GM12878 (cell line): ENCODE measurements at regions not wholly inside any gene's neighbourhood (a gene's known extent, or its start where the extent isn't known, plus 50 kb on each side); places are given as distances from the start of the nearest gene placed in this dataset.

Source experiments
- ATAC-seq: fragments of 200-7000 bp; cut with Tn5 transposase; 3 replicates; pipeline ENCODE4 v1.9.1; 2020; ENCODE audit warnings: mild to moderate bottlenecking, moderate library complexity
- BruUV-seq: library from RNA; stranded (reverse); fragments of 400-500 nt; replicated peaks from 2 replicates; lab custom pipeline; 2021; lab: Mats Ljungman, UMichigan
- CTCF ChIA-PET: fragments of 300-600 bp; sonication (Branson Sonifier 250); formaldehyde crosslinking; extraction: SDS; loops from one replicate; lab custom pipeline; 2021; ENCODE audit warnings: inconsistent platforms; lab: Yijun Ruan, JAX
- POLR2A ChIA-PET: fragments of 350-600 bp; formaldehyde crosslinking; extraction: SDS; loops from one replicate; lab custom pipeline; 2021; ENCODE audit warnings: inconsistent platforms; lab: Charles Lee
- RAD21 ChIA-PET: fragments of 300-600 bp; sonication (Branson Sonifier 250); formaldehyde crosslinking; loops from one replicate; lab custom pipeline; 2023; ENCODE audit warnings: antibody characterized with exemption; ENCODE audit not compliant: unreplicated experiment; lab: Charles Lee
- SMC1A ChIA-PET: fragments of 300-600 bp; sonication (Branson Sonifier 250); formaldehyde crosslinking; loops from one replicate; lab custom pipeline; 2023; ENCODE audit not compliant: unreplicated experiment, uncharacterized antibody; lab: Charles Lee
- DNase-seq: peaks from one replicate; pipeline ENCODE4 v3.0.0-alpha.2; 2011; ENCODE audit warnings: low read depth, low spot score
- FAIRE-seq: peaks from 3 replicates; lab custom pipeline; 2011; peaks lifted over from hg19 to GRCh38; lab: Jason Lieb, UNC
- H2AFZ ChIP-seq: 2 replicates; pipeline ENCODE4 v1.6.0; 2011; ENCODE audit warnings: low read depth, low read length, control low read depth; ENCODE audit not compliant: control insufficient read depth
- H3K27ac ChIP-seq: 2 replicates; pipeline ENCODE4 v1.5.1; 2011; ENCODE audit warnings: control low read depth; ENCODE audit not compliant: control insufficient read depth, insufficient read depth
- H3K27me3 ChIP-seq, 2 experiments: replicated peaks in 1 of 2; 2 replicates each; pipeline versions ENCODE4 v1.6.0 to v1.6.1; 2011; ENCODE audit warnings: low read length in 1 of 2; ENCODE audit not compliant: control insufficient read depth in 2 of 2, insufficient read depth in 2 of 2
- H3K36me3 ChIP-seq, 2 experiments: 2 replicates each; pipeline ENCODE4 v1.5.1; 2011; ENCODE audit warnings: low read length in 1 of 2; ENCODE audit not compliant: control insufficient read depth in 2 of 2, insufficient read depth in 2 of 2
- H3K4me1 ChIP-seq: 2 replicates; pipeline ENCODE4 v1.6.1; 2011; ENCODE audit warnings: mild to moderate bottlenecking, low read length, moderate library complexity, mixed read lengths; ENCODE audit not compliant: control insufficient read depth, insufficient read depth
- H3K4me2 ChIP-seq: 2 replicates; pipeline ENCODE4 v1.6.0; 2011; ENCODE audit warnings: control low read depth; ENCODE audit not compliant: control insufficient read depth, insufficient read depth
- H3K4me3 ChIP-seq: fragments of 200-600 bp; sonication (generic); 2 replicates; pipeline ENCODE4 v1.5.1; 2016
- H3K79me2 ChIP-seq: 2 replicates; pipeline ENCODE4 v1.6.0; 2011; ENCODE audit warnings: low read length; ENCODE audit not compliant: control insufficient read depth, insufficient read depth
- H3K9ac ChIP-seq: 2 replicates; pipeline ENCODE4 v1.8.0; 2011; ENCODE audit warnings: low read length, control low read depth, mixed read lengths; ENCODE audit not compliant: control insufficient read depth, insufficient read depth
- H3K9me3 ChIP-seq: replicated peaks from 3 replicates; pipeline ENCODE4 v1.5.1; 2011; ENCODE audit warnings: mild to moderate bottlenecking, low read length; ENCODE audit not compliant: control insufficient read depth, insufficient read depth
- H4K20me1 ChIP-seq: 2 replicates; pipeline ENCODE4 v1.6.0; 2011; ENCODE audit not compliant: control insufficient read depth, insufficient read depth
- BCL11A ChIP-seq: IDR thresholded peaks from 2 replicates; pipeline ENCODE4 v1.6.1; 2011; ENCODE audit warnings: low read depth, low read length
- BMI1 ChIP-seq: fragments of 450-650 bp; IDR thresholded peaks from 2 replicates; pipeline ENCODE4 v1.6.1; 2016; ENCODE audit warnings: mild to moderate bottlenecking, moderate library complexity, borderline replicate concordance
- CBX3 ChIP-seq: fragments of 200-600 bp; sonication (generic); IDR thresholded peaks from 2 replicates; pipeline ENCODE4 v1.6.1; 2016; ENCODE audit warnings: low read depth, borderline replicate concordance
- CREB1 ChIP-seq: IDR thresholded peaks from 2 replicates; pipeline ENCODE4 v1.6.1; 2012; ENCODE audit warnings: low read depth, mild to moderate bottlenecking, inconsistent platforms
- CTCF ChIP-seq, 3 experiments: IDR thresholded peaks in 2 of 3; conservative IDR thresholded peaks in 1 of 3; 2 replicates each; pipeline ENCODE4 v1.5.1; 2011; ENCODE audit warnings: low read depth in 3 of 3, low read length in 3 of 3, mild to moderate bottlenecking in 3 of 3, control low read depth in 2 of 3, moderate library complexity in 2 of 3, inconsistent platforms in 1 of 3, mixed read lengths in 1 of 3; ENCODE audit not compliant: control insufficient read depth in 2 of 3, insufficient read depth in 1 of 3; ENCODE audit errors: extremely low read depth in 1 of 3
- E2F4 ChIP-seq: IDR thresholded peaks from 2 replicates; pipeline ENCODE4 v1.6.1; 2012; ENCODE audit warnings: low read depth, low read length, improper control_type of control experiment
- E4F1 ChIP-seq: fragments of 450-650 bp; IDR thresholded peaks from 2 replicates; pipeline ENCODE4 v1.6.1; 2018; ENCODE audit warnings: borderline replicate concordance, mild to moderate bottlenecking; ENCODE audit not compliant: partially characterized antibody
- IRF3 ChIP-seq: fragments of 450-650 bp; IDR thresholded peaks from 2 replicates; pipeline ENCODE4 v1.6.1; 2014; ENCODE audit warnings: mild to moderate bottlenecking
- NBN ChIP-seq: fragments of 450-650 bp; IDR thresholded peaks from 2 replicates; pipeline ENCODE4 v1.6.1; 2016
- PAX5 ChIP-seq: IDR thresholded peaks from 2 replicates; pipeline ENCODE4 v1.6.1; 2011; ENCODE audit warnings: low read depth, low read length, borderline replicate concordance
- PAX8 ChIP-seq: fragments of 450-650 bp; IDR thresholded peaks from 2 replicates; pipeline ENCODE4 v1.6.1; 2017; ENCODE audit warnings: mild to moderate bottlenecking, moderate library complexity
- SIN3A ChIP-seq: IDR thresholded peaks from 2 replicates; pipeline ENCODE4 v1.6.1; 2012; ENCODE audit warnings: low read depth, low read length, improper control_type of control experiment
- SMARCA5 ChIP-seq: fragments of 450-650 bp; IDR thresholded peaks from 2 replicates; pipeline ENCODE4 v1.6.1; 2017; ENCODE audit warnings: mild to moderate bottlenecking
- ZSCAN29 ChIP-seq: fragments of 450-650 bp; IDR thresholded peaks from 2 replicates; pipeline ENCODE4 v1.6.1; 2017; ENCODE audit warnings: mild to moderate bottlenecking, moderate library complexity
- WGBS: methylation state at CpG from one replicate; pipeline ENCODE4 v1.1.6; 2016; ENCODE audit warnings: low lambda C conversion rate; ENCODE audit not compliant: insufficient replicate concordance, insufficient coverage; ENCODE audit errors: missing lambda C conversion rate; 5-methylcytosine and 5-hydroxymethylcytosine counted together
- in situ Hi-C: fragments of 300-500 bp; cut with MboI; formaldehyde crosslinking; loops from 9 replicates; pipeline ENCODE4 v1.14.3; 2018; ENCODE audit warnings: mixed read lengths
- intact Hi-C: fragments of 100-400 bp; cut with micrococcal nuclease; formaldehyde crosslinking; loops from one replicate; pipeline ENCODE4 v1.14.2; 2022; ENCODE audit not compliant: unreplicated experiment

- H3K9me3 ChIP-seq: no peaks in the 10 kb centered on the region
- ChIA-PET RAD21 (no interaction called here), SMC1A (no interaction called here), CTCF (interaction anchor here (0.6 kb wide), 1 partner anchor 10 kb away, joined by 4 read pairs; no protein-coding TSS in a partner anchor), POLR2A (no interaction called here)
- H3K79me2 ChIP-seq: no peaks in the 10 kb centered on the region
- in situ Hi-C loops (no loop called here), intact Hi-C loops (no loop called here)
- FAIRE-seq (no peak), DNase-seq (no peak), ATAC-seq (no peak)
- no TSS peak for BruUV-seq
- no peak overlapping the region for H3K27ac ChIP-seq
- TF ChIP-seq CTCF (IDR thresholded peaks at IDR 0.05 in 2 of 3, conservative IDR thresholded peaks at IDR 0.05 in 1 of 3; ENCODE audit: control insufficient read depth in 2 of 3, extremely low read depth in 1 of 3, insufficient read depth in 1 of 3, low read depth in 3 of 3, low read length in 3 of 3): no peak
- no peak for TF ChIP-seq SMARCA5
- no peak for TF ChIP-seq CBX3
- TF ChIP-seq PAX5: no peak
- no peak for TF ChIP-seq E4F1
- TF ChIP-seq SIN3A: no peak
- TF ChIP-seq IRF3: no peak
- TF ChIP-seq CREB1: no peak
- TF ChIP-seq NBN: no peak
- TF ChIP-seq BCL11A: no peak
- TF ChIP-seq ZSCAN29: no peak
- TF ChIP-seq PAX8: no peak
- no peak for TF ChIP-seq BMI1
- TF ChIP-seq E2F4: no peak
- WGBS: 12% methylated on average over 3 of the region's 3 CpGs
- H3K4me3 ChIP-seq: no peak overlapping the region
- no peaks in the 10 kb centered on the region for H4K20me1 ChIP-seq
- H3K9ac ChIP-seq: no peak overlapping the region
- H3K27me3 ChIP-seq: no peaks in the 10 kb centered on the region; a peak in 1 of 4 replicates
- H3K36me3 ChIP-seq: no peaks in the 10 kb centered on the region
- H3K4me1 ChIP-seq: no peaks in the 10 kb centered on the region
- no peak overlapping the region for H2AFZ ChIP-seq
- no peak overlapping the region for H3K4me2 ChIP-seq
These were observed 182.2 kb downstream of the CMPK2 start for GRCh38 chr2:6683516-6683915.
